Erythroblast (primary cell): ENCODE measurements at regions not wholly inside any gene's neighbourhood (a gene's known extent, or its start where the extent isn't known, plus 50 kb on each side); places are given as distances from the start of the nearest gene placed in this dataset.

Experiments
- GATA1 ChIP-seq: IDR thresholded peaks from 2 replicates; pipeline ENCODE4 v1.6.1; 2011; ENCODE audit warnings: low read depth, mild to moderate bottlenecking, control low read depth, low read length, moderate library complexity
- POLR2A ChIP-seq: IDR thresholded peaks from 2 replicates; pipeline ENCODE4 v1.6.1; 2011; ENCODE audit warnings: mild to moderate bottlenecking, low read length

DNA sequence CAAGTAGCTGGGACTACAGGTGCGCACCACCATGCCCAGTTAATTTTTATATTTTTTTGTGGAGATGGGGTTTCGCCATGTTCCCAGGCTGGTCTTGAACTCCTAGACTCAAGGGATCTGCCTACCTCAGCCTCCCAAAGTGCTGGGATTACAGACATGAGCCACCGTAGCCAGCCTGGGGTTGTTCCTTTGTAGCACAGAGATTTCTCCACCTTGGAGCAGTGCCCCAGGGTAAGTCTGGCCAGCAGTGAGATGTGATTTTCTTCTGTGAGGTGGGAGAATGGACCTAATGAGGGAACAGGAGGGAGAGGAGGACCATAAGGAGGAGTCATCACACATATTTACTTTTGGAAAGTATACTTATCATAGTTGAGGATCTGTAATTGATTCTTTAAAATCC, 61.1 kb upstream of the GADD45A start:
- TF ChIP-seq POLR2A (no peak), GATA1 (no peak)
